ELR (cell line): ENCODE measurements at regions not wholly inside any gene's neighbourhood (a gene's known extent, or its start where the extent isn't known, plus 50 kb on each side); places are given as distances from the start of the nearest gene placed in this dataset.

ENCODE experiments used
- DNase-seq: peaks from one replicate; pipeline ENCODE4 v3.0.0-alpha.2; 2015; ENCODE audit warnings: low read depth

GRCh38 chr3:69439643-69440270, 53.9 kb upstream of the FRMD4B start:
- DNase-seq, result peak; percentile 43

GRCh38 chr3:69438476-69438875, 52.6 kb upstream of the FRMD4B start:
- DNase-seq, result no peak

- no peak for DNase-seq
Observed at GRCh38 chr3:69435274-69436265, 49.7 kb upstream of the FRMD4B start.
